ENCODE measurements at regions not wholly inside any gene's neighbourhood (a gene's known extent, or its start where the extent isn't known, plus 50 kb on each side); places are given as distances from the start of the nearest gene placed in this dataset.

DNA sequence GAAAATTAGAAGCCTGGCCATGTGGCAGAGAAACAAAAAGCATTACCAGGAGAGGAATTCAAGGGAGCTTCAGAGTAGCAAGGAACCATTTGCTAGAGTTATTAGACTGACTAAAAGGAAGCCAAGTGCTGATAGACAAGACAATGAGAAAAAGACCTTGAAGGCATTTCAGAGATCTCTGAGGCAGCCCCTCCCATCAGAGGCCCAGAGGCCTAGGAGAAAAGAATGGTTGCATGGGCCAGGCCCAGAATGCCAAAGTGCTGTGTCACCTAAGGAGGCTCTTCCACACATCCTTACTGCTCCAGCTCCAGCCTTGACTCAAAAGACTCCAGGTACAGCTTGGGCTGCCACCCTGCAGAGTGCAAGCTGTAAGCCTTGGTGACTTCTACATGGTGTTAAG lies 61.8 kb upstream of the POU2AF2 start:
- Histone ChIP-seq H3K27me3 (no peaks in the 10 kb centered on the region), H3K4me3 (no peak overlapping the region), H3K36me3 (no peaks in the 10 kb centered on the region), H3K4me1 (no peaks in the 10 kb centered on the region), H3K9me3 (peaks cover 0 to 11% of the 10 kb centered on the region in 2 donors), H3K27ac (no peak overlapping the region)
- TF ChIP-seq, protein P1, sequence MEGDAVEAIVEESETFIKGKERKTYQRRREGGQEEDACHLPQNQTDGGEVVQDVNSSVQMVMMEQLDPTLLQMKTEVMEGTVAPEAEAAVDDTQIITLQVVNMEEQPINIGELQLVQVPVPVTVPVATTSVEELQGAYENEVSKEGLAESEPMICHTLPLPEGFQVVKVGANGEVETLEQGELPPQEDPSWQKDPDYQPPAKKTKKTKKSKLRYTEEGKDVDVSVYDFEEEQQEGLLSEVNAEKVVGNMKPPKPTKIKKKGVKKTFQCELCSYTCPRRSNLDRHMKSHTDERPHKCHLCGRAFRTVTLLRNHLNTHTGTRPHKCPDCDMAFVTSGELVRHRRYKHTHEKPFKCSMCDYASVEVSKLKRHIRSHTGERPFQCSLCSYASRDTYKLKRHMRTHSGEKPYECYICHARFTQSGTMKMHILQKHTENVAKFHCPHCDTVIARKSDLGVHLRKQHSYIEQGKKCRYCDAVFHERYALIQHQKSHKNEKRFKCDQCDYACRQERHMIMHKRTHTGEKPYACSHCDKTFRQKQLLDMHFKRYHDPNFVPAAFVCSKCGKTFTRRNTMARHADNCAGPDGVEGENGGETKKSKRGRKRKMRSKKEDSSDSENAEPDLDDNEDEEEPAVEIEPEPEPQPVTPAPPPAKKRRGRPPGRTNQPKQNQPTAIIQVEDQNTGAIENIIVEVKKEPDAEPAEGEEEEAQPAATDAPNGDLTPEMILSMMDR (IDR thresholded peaks at IDR 0.05) = no peak
- DNase-seq (ENCODE audit: low spot score) = no peak

DNA sequence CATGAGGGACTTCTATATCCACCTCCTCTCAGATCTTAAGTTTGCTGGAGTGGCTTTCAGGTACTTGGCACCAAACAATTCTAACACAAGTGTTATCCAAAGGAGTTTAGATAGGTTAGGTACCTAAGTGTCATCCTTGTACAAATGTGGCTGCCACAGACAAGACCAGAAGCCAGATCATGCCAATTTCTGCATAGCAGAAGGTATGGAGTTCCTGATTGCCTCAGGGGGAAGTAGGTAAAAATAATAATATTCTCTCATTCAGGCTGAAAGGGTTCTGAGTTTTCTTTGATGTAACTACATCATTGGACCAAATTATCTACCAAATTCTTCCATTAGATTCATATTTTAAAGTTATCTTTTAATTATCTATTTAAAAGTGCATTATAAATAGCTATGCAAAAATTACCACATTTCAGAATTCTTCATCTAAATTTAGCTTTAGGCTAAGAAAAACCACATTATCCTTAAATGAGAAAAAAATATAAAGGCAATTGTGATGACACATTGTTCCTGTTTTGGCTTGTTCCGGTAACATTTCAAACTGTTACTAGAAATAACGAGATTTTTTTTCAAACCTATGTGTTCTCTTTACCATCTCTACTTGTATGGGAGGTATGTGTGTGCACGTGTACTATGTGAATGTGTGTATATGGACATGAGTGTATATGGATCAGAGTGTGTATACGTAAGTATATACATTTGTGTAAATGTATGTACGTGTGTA lies 66.2 kb upstream of the POU2AF2 start:
- Histone ChIP-seq H3K36me3 (no peaks in the 10 kb centered on the region), H3K27ac (no peak overlapping the region), H3K4me1 (no peaks in the 10 kb centered on the region), H3K27me3 (no peaks in the 10 kb centered on the region), H3K9me3 (no peaks in the 10 kb centered on the region), H3K4me3 (no peak overlapping the region)
- TF ChIP-seq, protein P1 (IDR thresholded peaks at IDR 0.05) = no peak
- DNase-seq (ENCODE audit: low spot score) = no peak

DNA sequence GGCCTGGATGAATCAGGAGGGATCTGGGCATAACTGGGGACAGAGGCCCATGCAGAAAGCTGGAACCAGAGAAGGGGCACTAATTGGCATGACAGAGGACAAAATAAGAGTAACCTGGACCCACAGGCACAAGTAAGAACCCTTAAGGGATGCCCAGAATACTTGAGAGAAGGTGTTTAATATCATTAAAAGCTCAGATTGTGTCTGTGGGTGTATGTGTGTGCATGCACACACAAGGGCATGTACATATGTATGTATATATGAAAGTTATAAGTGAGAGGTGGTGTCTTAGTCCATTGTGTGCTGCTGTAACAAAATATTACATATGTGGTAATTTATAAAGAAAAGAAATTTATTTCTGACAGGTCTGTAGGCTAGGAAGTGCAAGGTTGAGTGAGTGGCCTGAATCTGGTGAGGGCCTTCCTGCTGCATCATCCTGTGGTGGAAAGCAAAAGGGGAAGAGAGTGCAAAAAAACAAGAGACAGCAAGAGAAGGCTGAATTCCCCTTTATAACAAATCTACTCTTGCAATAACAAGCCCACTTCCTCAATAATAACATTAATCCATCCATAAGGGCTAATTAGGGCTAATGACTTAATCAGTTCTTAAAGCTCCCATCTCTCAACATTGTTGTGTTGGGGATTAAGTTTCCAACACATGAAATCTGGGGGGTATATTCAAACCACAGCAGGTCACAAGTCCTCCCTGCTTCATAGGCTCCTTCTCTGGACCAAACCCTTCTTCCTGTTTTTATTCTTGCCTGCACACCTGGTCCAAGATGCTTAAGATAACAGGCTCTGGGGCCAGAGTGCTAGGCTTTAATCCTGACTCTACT lies 68.3 kb upstream of the POU2AF2 start:
- no peak for DNase-seq (ENCODE audit: low spot score)
- no peaks in the 10 kb centered on the region for H3K27me3 ChIP-seq
- no peaks in the 10 kb centered on the region for H3K36me3 ChIP-seq
- no peak overlapping the region for H3K27ac ChIP-seq
- H3K4me1 ChIP-seq = no peaks in the 10 kb centered on the region
- H3K9me3 ChIP-seq = no peaks in the 10 kb centered on the region
- no peak overlapping the region for H3K4me3 ChIP-seq
- TF ChIP-seq, protein P1 (IDR thresholded peaks at IDR 0.05) = no peak

DNA sequence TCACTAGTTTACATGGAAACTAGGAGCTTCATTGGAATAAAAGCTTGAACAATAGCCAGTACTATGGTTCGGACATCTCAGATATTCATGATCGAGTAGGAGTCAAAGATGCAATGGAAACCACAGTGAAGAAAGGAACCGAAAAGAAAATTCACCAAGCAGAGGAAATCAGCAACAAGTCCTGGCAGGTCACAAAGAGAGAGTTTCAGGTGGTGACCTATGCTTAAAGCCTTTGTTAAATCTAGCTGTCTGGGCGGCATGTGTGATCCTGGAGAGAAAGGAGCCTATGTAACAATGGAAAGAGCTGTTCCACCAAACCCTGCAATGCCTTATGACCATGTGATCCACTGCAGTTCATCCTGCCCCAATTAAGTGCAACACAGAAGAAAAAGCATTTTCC lies 68.9 kb upstream of the POU2AF2 start:
- Histone ChIP-seq H3K27me3 (no peaks in the 10 kb centered on the region), H3K36me3 (no peaks in the 10 kb centered on the region), H3K4me3 (no peak overlapping the region), H3K9me3 (no peaks in the 10 kb centered on the region), H3K27ac (no peak overlapping the region), H3K4me1 (no peaks in the 10 kb centered on the region)
- no peak for DNase-seq (ENCODE audit: low spot score)
- TF ChIP-seq, protein P1 (IDR thresholded peaks at IDR 0.05) = no peak

DNA sequence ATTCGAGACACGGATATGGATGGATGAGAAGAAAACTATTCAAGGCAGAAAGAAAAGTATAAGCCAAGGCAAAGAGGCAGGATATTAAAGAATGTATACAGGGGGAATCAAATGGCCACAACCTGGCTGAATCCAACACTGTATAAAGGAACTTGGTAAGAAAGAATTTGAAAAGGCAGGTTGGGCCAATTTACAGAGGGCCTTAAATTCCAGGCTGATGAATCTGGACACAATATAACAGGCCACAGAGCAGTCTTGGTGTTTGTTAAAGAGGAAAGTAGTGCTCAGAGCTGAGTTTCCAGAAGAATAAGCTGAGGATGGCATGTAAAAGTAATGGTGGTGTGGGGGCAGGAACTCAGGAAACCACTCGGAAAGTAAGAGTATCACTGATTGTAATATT lies 72.3 kb upstream of the POU2AF2 start:
- H3K9me3 ChIP-seq = no peaks in the 10 kb centered on the region
- TF ChIP-seq, protein P1 (IDR thresholded peaks at IDR 0.05) = no peak
- DNase-seq (ENCODE audit: low spot score) = no peak
- no peaks in the 10 kb centered on the region for H3K36me3 ChIP-seq
- H3K4me3 ChIP-seq = no peak overlapping the region
- H3K27ac ChIP-seq = no peak overlapping the region
- no peaks in the 10 kb centered on the region for H3K4me1 ChIP-seq
- no peaks in the 10 kb centered on the region for H3K27me3 ChIP-seq

Measured in right atrium auricular region (tissue), 2 donors.